H1 (cell line): ENCODE measurements at regions not wholly inside any gene's neighbourhood (a gene's known extent, or its start where the extent isn't known, plus 50 kb on each side); places are given as distances from the start of the nearest gene placed in this dataset.

ENCODE experiments used
- CHD7 ChIP-seq: fragments of 300-600 bp; sonication (generic); IDR thresholded peaks from 2 replicates; pipeline ENCODE4 v1.7.1; 2012; ENCODE audit warnings: low read length, moderate library complexity, mild to moderate bottlenecking, inconsistent platforms; ENCODE audit not compliant: insufficient replicate concordance
- CTBP2 ChIP-seq: IDR thresholded peaks from 2 replicates; pipeline ENCODE4 v1.7.0; 2011; ENCODE audit warnings: borderline replicate concordance, mild to moderate bottlenecking, moderate library complexity, mixed read lengths, low read length; ENCODE audit not compliant: insufficient read depth, insufficient read length
- CTCF ChIP-seq, 3 experiments: IDR thresholded peaks; 1 replicate in 2 of 3; 2 replicates in 1 of 3; pipeline versions ENCODE4 v1.5.1 to v1.6.1; 2011; ENCODE audit warnings: low read length in 3 of 3, mild to moderate bottlenecking in 3 of 3, inconsistent platforms in 2 of 3, low read depth in 1 of 3, moderate library complexity in 1 of 3; ENCODE audit not compliant: insufficient read depth in 1 of 3; ENCODE audit errors: control extremely low read depth in 1 of 3
- NANOG ChIP-seq: IDR thresholded peaks from 2 replicates; pipeline ENCODE4 v1.6.1; 2011; ENCODE audit warnings: low read length, low read depth, mild to moderate bottlenecking, inconsistent platforms; ENCODE audit not compliant: insufficient read depth, poor library complexity, severe bottlenecking
- PHF8 ChIP-seq: fragments of 200-600 bp; sonication (generic); conservative IDR thresholded peaks from 2 replicates; pipeline ENCODE4 v1.7.1; 2012; ENCODE audit warnings: low read depth, mild to moderate bottlenecking, inconsistent platforms, low read length, moderate library complexity
- SAP30 ChIP-seq: fragments of 300-600 bp; sonication (generic); IDR thresholded peaks from 2 replicates; pipeline ENCODE4 v1.7.1; 2012; ENCODE audit warnings: low read length, moderate library complexity, mild to moderate bottlenecking, inconsistent platforms; ENCODE audit not compliant: insufficient read depth, insufficient replicate concordance
- SP2 ChIP-seq: IDR thresholded peaks from 2 replicates; pipeline ENCODE4 v1.6.1; 2012; ENCODE audit warnings: mild to moderate bottlenecking, low read length, inconsistent platforms
- SP4 ChIP-seq: IDR thresholded peaks from 2 replicates; pipeline ENCODE4 v1.6.1; 2012; ENCODE audit warnings: low read length, inconsistent platforms
- TAF7 ChIP-seq: optimal IDR thresholded peaks from 2 replicates; pipeline ENCODE3; 2011; ENCODE audit warnings: low read depth, mild to moderate bottlenecking, inconsistent platforms, low read length, moderate library complexity, borderline replicate concordance

GRCh38 chr3:135622215-135622614 lies 343.3 kb upstream of the PPP2R3A start (continued):
- TF ChIP-seq CHD7 (no peak), CTBP2 (no peak), SAP30 (no peak), SP2 (no peak), PHF8 (no peak), CTCF (IDR thresholded peaks at IDR 0.05; ENCODE audit: control extremely low read depth in 1 of 3, insufficient read depth in 1 of 3, low read depth in 1 of 3, low read length in 3 of 3) (no peak), TAF7 (no peak), SP4 (no peak), NANOG (no peak)
